Astrocyte (in vitro differentiated cells and primary cell): ENCODE measurements at regions not wholly inside any gene's neighbourhood (a gene's known extent, or its start where the extent isn't known, plus 50 kb on each side); places are given as distances from the start of the nearest gene placed in this dataset.

Source experiments
- DNase-seq: peaks from one replicate; pipeline ENCODE4 v3.0.0-alpha.2; 2010; ENCODE audit warnings: low read depth
- FAIRE-seq: peaks from 2 replicates; lab custom pipeline; 2011; peaks lifted over from hg19 to GRCh38; lab: Jason Lieb, UNC
- H2AFZ ChIP-seq: 2 replicates; pipeline ENCODE4 v1.6.0; 2012; ENCODE audit warnings: low read depth, low read length, inconsistent platforms
- H3K27ac ChIP-seq: 2 replicates; pipeline ENCODE4 v1.5.1; 2011; ENCODE audit warnings: low read depth, low read length, inconsistent platforms
- H3K27me3 ChIP-seq: 2 replicates; pipeline ENCODE4 v1.6.0; 2011; ENCODE audit warnings: low read length, inconsistent platforms; ENCODE audit not compliant: insufficient read depth
- H3K36me3 ChIP-seq: 2 replicates; pipeline ENCODE4 v1.5.1; 2011; ENCODE audit warnings: low read length, inconsistent platforms; ENCODE audit not compliant: insufficient read depth
- H3K4me1 ChIP-seq: 2 replicates; pipeline ENCODE4 v1.5.1; 2011; ENCODE audit warnings: low read length, inconsistent platforms; ENCODE audit not compliant: insufficient read depth
- H3K4me2 ChIP-seq: 2 replicates; pipeline ENCODE4 v1.6.0; 2012; ENCODE audit warnings: low read length, inconsistent platforms
- H3K4me3 ChIP-seq: 2 replicates; pipeline ENCODE4 v1.5.1; 2011; ENCODE audit warnings: low read depth, mild to moderate bottlenecking, low read length, inconsistent platforms; ENCODE audit not compliant: insufficient read depth
- H3K79me2 ChIP-seq: 2 replicates; pipeline ENCODE4 v1.6.0; 2012; ENCODE audit warnings: mild to moderate bottlenecking, low read length, inconsistent platforms; ENCODE audit not compliant: insufficient read depth
- H3K9ac ChIP-seq: 2 replicates; pipeline ENCODE4 v1.6.0; 2012; ENCODE audit warnings: mild to moderate bottlenecking, low read length, inconsistent platforms
- H3K9me3 ChIP-seq: 2 replicates; pipeline ENCODE4 v1.5.1; 2012; ENCODE audit warnings: low read depth, mild to moderate bottlenecking, low read length, inconsistent platforms; ENCODE audit not compliant: insufficient read depth
- H4K20me1 ChIP-seq: 2 replicates; pipeline ENCODE4 v1.6.0; 2012; ENCODE audit warnings: low read length, inconsistent platforms; ENCODE audit not compliant: insufficient read depth
- H3K27ac Mint-ChIP-seq: one replicate; pipeline ENCODE4 v1.8.0; 2021; ENCODE audit warnings: mild to moderate bottlenecking, mixed read lengths; ENCODE audit not compliant: unreplicated experiment
- H3K27me3 Mint-ChIP-seq: one replicate; pipeline ENCODE4 v1.8.0; 2021; ENCODE audit warnings: low read depth, mixed read lengths; ENCODE audit not compliant: unreplicated experiment
- H3K36me3 Mint-ChIP-seq: one replicate; pipeline ENCODE4 v1.8.0; 2021; ENCODE audit warnings: low read depth, mixed read lengths; ENCODE audit not compliant: unreplicated experiment
- H3K4me1 Mint-ChIP-seq: one replicate; pipeline ENCODE4 v1.8.0; 2021; ENCODE audit warnings: low read depth, mixed read lengths; ENCODE audit not compliant: unreplicated experiment
- H3K4me3 Mint-ChIP-seq: one replicate; pipeline ENCODE4 v1.8.0; 2021; ENCODE audit warnings: mild to moderate bottlenecking, moderate library complexity, mixed read lengths; ENCODE audit not compliant: unreplicated experiment
- H3K9me3 Mint-ChIP-seq: one replicate; pipeline ENCODE4 v1.8.0; 2021; ENCODE audit warnings: mild to moderate bottlenecking, mixed read lengths; ENCODE audit not compliant: unreplicated experiment
- CTCF ChIP-seq: IDR thresholded peaks from 2 replicates; pipeline ENCODE4 v1.5.1; 2011; ENCODE audit warnings: low read depth, mild to moderate bottlenecking, inconsistent platforms, low read length, moderate library complexity; ENCODE audit not compliant: insufficient read depth
- EZH2 ChIP-seq: IDR thresholded peaks from 2 replicates; pipeline ENCODE4 v1.6.1; 2012; ENCODE audit warnings: mild to moderate bottlenecking, low read length, inconsistent platforms; ENCODE audit not compliant: insufficient read depth

- Histone ChIP-seq H3K9ac (no peak overlapping the region), H4K20me1 (no peaks in the 10 kb centered on the region), H2AFZ (peak overlapping the region; percentile 14), H3K27me3 (no peaks in the 10 kb centered on the region), H3K4me3 (no peak overlapping the region), H3K79me2 (no peaks in the 10 kb centered on the region), H3K9me3 (no peaks in the 10 kb centered on the region), H3K27ac (no peak overlapping the region), H3K4me2 (peak overlapping the region; percentile 33), H3K4me1 (no peaks in the 10 kb centered on the region), H3K36me3 (no peaks in the 10 kb centered on the region)
- no peaks in the 10 kb centered on the region for H3K4me1 Mint-ChIP-seq
- H3K27ac Mint-ChIP-seq, result no peak overlapping the region
- no peaks in the 10 kb centered on the region for H3K9me3 Mint-ChIP-seq
- DNase-seq, result no peak
- no peak for FAIRE-seq
- TF ChIP-seq EZH2, result no peak
- no peaks in the 10 kb centered on the region for H3K36me3 Mint-ChIP-seq
- H3K27me3 Mint-ChIP-seq, result no peaks in the 10 kb centered on the region
- H3K4me3 Mint-ChIP-seq, result no peak overlapping the region
These were observed 558.5 kb downstream of the DMRTA1 start for GRCh38 chr9:23005156-23005555.

GRCh38 chr9:23006127-23006526 lies 559.5 kb downstream of the DMRTA1 start:
- FAIRE-seq (no peak), DNase-seq (no peak)
- H3K27ac Mint-ChIP-seq, result no peak overlapping the region
- Histone ChIP-seq H2AFZ (no peak overlapping the region), H3K27ac (no peak overlapping the region), H4K20me1 (no peaks in the 10 kb centered on the region), H3K79me2 (no peaks in the 10 kb centered on the region), H3K4me3 (no peak overlapping the region), H3K9me3 (no peaks in the 10 kb centered on the region), H3K4me2 (no peak overlapping the region), H3K4me1 (no peaks in the 10 kb centered on the region), H3K27me3 (no peaks in the 10 kb centered on the region), H3K9ac (no peak overlapping the region), H3K36me3 (no peaks in the 10 kb centered on the region)
- no peaks in the 10 kb centered on the region for H3K4me1 Mint-ChIP-seq
- H3K27me3 Mint-ChIP-seq, result no peaks in the 10 kb centered on the region
- no peak overlapping the region for H3K4me3 Mint-ChIP-seq
- no peaks in the 10 kb centered on the region for H3K9me3 Mint-ChIP-seq
- TF ChIP-seq CTCF (no peak), EZH2 (no peak)
- H3K36me3 Mint-ChIP-seq, result no peaks in the 10 kb centered on the region

DNA sequence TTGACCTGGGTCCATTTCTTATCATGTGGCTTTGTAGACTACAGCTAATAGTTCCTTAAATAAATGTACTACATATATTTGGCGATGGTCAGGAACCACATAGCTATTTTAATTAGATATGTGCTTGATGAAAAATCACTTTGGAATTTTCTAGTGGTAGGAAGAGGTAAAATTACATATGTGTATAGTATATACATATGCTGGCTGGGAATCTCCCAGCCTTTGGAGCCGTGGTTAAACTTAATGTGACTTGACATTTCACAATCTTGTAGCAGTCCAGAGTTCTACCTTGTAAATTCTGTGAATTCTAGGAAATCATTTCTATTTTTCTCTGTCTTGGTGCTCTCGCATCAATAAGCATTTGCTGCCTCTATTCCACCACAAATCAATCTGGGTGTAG lies 565.0 kb downstream of the DMRTA1 start:
- no peak for FAIRE-seq

More for the DNA sequence above, 565.0 kb downstream of the DMRTA1 start:
- no peaks in the 10 kb centered on the region for H3K79me2 ChIP-seq
- no peaks in the 10 kb centered on the region for H3K27me3 Mint-ChIP-seq
- H2AFZ ChIP-seq, result no peak overlapping the region
- H3K4me1 Mint-ChIP-seq, result no peaks in the 10 kb centered on the region
- H3K27ac Mint-ChIP-seq, result no peak overlapping the region
- peak; percentile 6 for DNase-seq
- H3K9ac ChIP-seq, result no peak overlapping the region
- H3K27me3 ChIP-seq, result no peaks in the 10 kb centered on the region
- H3K4me2 ChIP-seq, result no peak overlapping the region
- H3K4me3 Mint-ChIP-seq, result no peak overlapping the region
- no peaks in the 10 kb centered on the region for H3K36me3 Mint-ChIP-seq
- no peak for TF ChIP-seq CTCF
- TF ChIP-seq EZH2, result no peak
- no peaks in the 10 kb centered on the region for H4K20me1 ChIP-seq
- no peaks in the 10 kb centered on the region for H3K9me3 ChIP-seq
- no peaks in the 10 kb centered on the region for H3K36me3 ChIP-seq
- H3K4me1 ChIP-seq, result no peaks in the 10 kb centered on the region
- no peak overlapping the region for H3K27ac ChIP-seq
- no peak overlapping the region for H3K4me3 ChIP-seq
- no peaks in the 10 kb centered on the region for H3K9me3 Mint-ChIP-seq
